ENCODE measurements at regions not wholly inside any gene's neighbourhood (a gene's known extent, or its start where the extent isn't known, plus 50 kb on each side); places are given as distances from the start of the nearest gene placed in this dataset.

- DNase-seq, result no peak
Measured at GRCh38 chr4:145231906-145232700, 51.7 kb upstream of the OTUD4 start.

- no peak for DNase-seq
Measured at GRCh38 chr4:145230726-145231125, 50.3 kb upstream of the OTUD4 start.

Measured in central memory CD4-positive, alpha-beta T cell (primary cell).